RWPE1 (cell line): ENCODE measurements at regions not wholly inside any gene's neighbourhood (a gene's known extent, or its start where the extent isn't known, plus 50 kb on each side); places are given as distances from the start of the nearest gene placed in this dataset.
"Not testable (repeated sequence)": the region's sequence is repeated elsewhere in the genome, so short reads cannot be mapped to it uniquely, and the experiment has no call there.

Source experiments
- CTCF ChIA-PET: fragments of 350-600 bp; sonication (Branson Sonifier 250); formaldehyde crosslinking; extraction: SDS; loops from one replicate; lab custom pipeline; 2021; lab: Yijun Ruan, JAX
- POLR2A ChIA-PET: fragments of 400-600 bp; formaldehyde crosslinking; extraction: SDS; loops from one replicate; lab custom pipeline; 2020; ENCODE audit warnings: antibody characterized with exemption; ENCODE audit not compliant: low non-redundant PET; lab: Yijun Ruan, JAX
- DNase-seq: peaks from one replicate; pipeline ENCODE4 v3.0.0; 2012; ENCODE audit warnings: low spot score
- H3K27ac ChIP-seq: fragments of 450-650 bp; 2 replicates; pipeline ENCODE4 v1.5.1; 2017
- CTCF ChIP-seq: fragments of 450-650 bp; conservative IDR thresholded peaks from 2 replicates; pipeline ENCODE4 v1.5.1; 2017; ENCODE audit warnings: low read depth, mild to moderate bottlenecking

- ChIA-PET CTCF (no interaction called here), POLR2A (no interaction called here)
- H3K27ac ChIP-seq: no peak overlapping the region
- no peak for DNase-seq
- TF ChIP-seq CTCF: no peak
These were observed 207.7 kb upstream of the LRRC4C start for GRCh38 chr11:41666951-41667653.

GRCh38 chr11:41675205-41675604, 215.8 kb upstream of the LRRC4C start:
- POLR2A ChIA-PET: no interaction called here
- TF ChIP-seq CTCF: no peak
- CTCF ChIA-PET: no interaction called here
- no peak overlapping the region for H3K27ac ChIP-seq
- DNase-seq: no peak

DNA sequence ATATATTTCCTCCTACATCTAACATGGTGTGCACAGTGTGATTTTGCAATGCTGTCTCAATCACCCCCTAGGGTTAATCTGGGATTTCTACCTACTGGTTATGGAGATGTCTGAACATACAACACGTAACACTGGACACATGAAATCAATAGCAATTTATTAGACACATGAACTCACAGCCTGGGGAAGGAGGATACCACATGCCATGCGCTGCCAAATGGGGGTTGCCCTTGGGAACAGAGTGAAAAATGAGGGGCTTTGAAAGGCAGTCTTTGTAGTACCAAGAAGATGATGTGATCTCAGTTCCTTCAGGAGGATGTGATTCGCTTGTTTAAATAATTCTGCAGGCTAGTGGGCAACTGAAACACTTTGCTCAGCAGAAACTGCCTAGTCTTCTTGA, 253.6 kb upstream of the LRRC4C start:
- CTCF ChIA-PET: no interaction called here
- POLR2A ChIA-PET: no interaction called here
- no peak for DNase-seq
- H3K27ac ChIP-seq: no peak overlapping the region
- no peak for TF ChIP-seq CTCF

- POLR2A ChIA-PET: no interaction called here
- no peak for DNase-seq
- CTCF ChIA-PET: no interaction called here
- no peak for TF ChIP-seq CTCF
- H3K27ac ChIP-seq: no peak overlapping the region
These were observed 254.6 kb upstream of the LRRC4C start for GRCh38 chr11:41714101-41714500.

DNA sequence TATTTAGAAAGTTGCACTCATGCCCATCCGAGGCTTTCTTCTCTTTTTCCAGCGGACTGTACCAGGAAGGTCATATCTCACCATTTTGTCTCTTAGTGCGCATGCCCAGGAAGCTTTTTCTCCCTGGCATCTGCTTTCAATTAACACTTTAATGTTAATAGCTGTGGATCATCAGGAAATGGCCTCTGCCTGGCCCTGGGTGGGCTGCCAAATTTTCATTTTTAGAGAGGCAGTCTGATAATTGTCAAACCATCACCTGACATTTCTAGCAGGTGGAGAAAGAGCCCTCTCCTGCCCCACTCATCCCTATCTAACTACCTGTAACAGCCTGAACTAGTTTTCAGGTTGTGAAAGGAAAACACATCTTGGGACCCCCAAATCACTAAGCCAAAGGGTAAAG, 257.4 kb upstream of the LRRC4C start:
- ChIA-PET POLR2A (no interaction called here), CTCF (interaction anchor here (0.7 kb wide), 1 partner anchor 189 kb away, joined by 3 read pairs; no protein-coding TSS in a partner anchor)
- no peak for TF ChIP-seq CTCF
- no peak overlapping the region for H3K27ac ChIP-seq
- DNase-seq: no peak

DNA sequence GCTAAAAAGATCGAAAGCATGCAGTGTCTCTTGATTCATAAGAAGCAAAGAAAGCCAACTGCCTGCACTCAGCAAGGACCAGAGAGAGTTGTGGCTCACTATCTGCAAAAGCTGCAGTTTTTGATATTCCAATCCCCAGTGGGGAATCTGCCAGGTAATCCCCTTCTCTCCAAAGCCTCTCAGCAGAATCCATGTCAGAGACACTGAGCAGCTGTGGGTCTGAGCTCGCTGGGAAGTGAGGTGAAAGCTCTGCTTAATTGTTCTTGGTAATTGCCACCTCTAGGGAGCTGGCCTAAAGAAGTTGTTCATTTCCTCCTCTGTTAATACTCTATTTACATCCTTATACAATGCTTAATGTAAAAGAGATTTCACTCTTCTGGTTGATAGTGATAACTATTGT, 261.3 kb upstream of the LRRC4C start:
- CTCF ChIA-PET: no interaction called here
- no peak overlapping the region for H3K27ac ChIP-seq
- DNase-seq: no peak
- TF ChIP-seq CTCF: no peak
- POLR2A ChIA-PET: no interaction called here

- CTCF ChIA-PET: interaction anchor here (0.6 to 0.8 kb wide), 2 partner anchors 31 to 575 kb away, joined by 3 to 4 read pairs; no protein-coding TSS in a partner anchor
- DNase-seq, H3K27ac ChIP-seq, POLR2A ChIA-PET: not testable (repeated sequence)
These were observed 268.7 kb upstream of the LRRC4C start for GRCh38 chr11:41728161-41728560.
